Activated CD4-positive, alpha-beta T cell treated with anti-CD3 and anti-CD28 coated beads for 36 hours (primary cell): ENCODE measurements at regions not wholly inside any gene's neighbourhood (a gene's known extent, or its start where the extent isn't known, plus 50 kb on each side); places are given as distances from the start of the nearest gene placed in this dataset.

ENCODE experiments used
- ATAC-seq: fragments of 200-7000 bp; cut with Tn5 transposase; one replicate; pipeline ENCODE4 v1.10.0; 2021; ENCODE audit warnings: mild to moderate bottlenecking, moderate library complexity
- CTCF ChIA-PET: fragments of 350-600 bp; sonication (Branson Sonifier 250); formaldehyde crosslinking; loops from one replicate; lab custom pipeline; 2021; ENCODE audit warnings: antibody characterized with exemption; lab: Charles Lee
- POLR2A ChIA-PET: fragments of 350-600 bp; sonication (Branson Sonifier 250); formaldehyde crosslinking; loops from one replicate; lab custom pipeline; 2021; ENCODE audit warnings: antibody characterized with exemption, inconsistent platforms; lab: Charles Lee
- DNase-seq: peaks from one replicate; pipeline ENCODE4 v3.0.0-alpha.2; 2020
- H3K27ac Mint-ChIP-seq: one replicate; pipeline ENCODE4 v1.8.0; 2021; ENCODE audit warnings: mixed read lengths
- H3K27me3 Mint-ChIP-seq: one replicate; pipeline ENCODE4 v1.8.0; 2021; ENCODE audit warnings: mixed read lengths
- H3K36me3 Mint-ChIP-seq: one replicate; pipeline ENCODE4 v1.8.0; 2021; ENCODE audit warnings: low read depth, mixed read lengths
- H3K4me1 Mint-ChIP-seq: one replicate; pipeline ENCODE4 v1.8.0; 2021; ENCODE audit warnings: mixed read lengths
- H3K4me3 Mint-ChIP-seq: one replicate; pipeline ENCODE4 v1.8.0; 2021; ENCODE audit warnings: mild to moderate bottlenecking, moderate library complexity, mixed read lengths
- H3K9me3 Mint-ChIP-seq: one replicate; pipeline ENCODE4 v1.8.0; 2021; ENCODE audit warnings: low read depth, mixed read lengths
- intact Hi-C, 2 experiments: fragments of 100-400 bp; cut with DNase I in 1 of 2; cut with micrococcal nuclease in 1 of 2; formaldehyde crosslinking; loops; one replicate each; pipeline versions ENCODE4 v1.14.2 to v1.15.1; 2022 to 2024; cut with DNase I, micrococcal nuclease

GRCh38 chrX:39875834-39876628 is 221.7 kb downstream of the BCOR start:
- Mint-ChIP-seq H3K27me3 (peaks cover under 1% of the 10 kb centered on the region), H3K27ac (no peak overlapping the region), H3K4me1 (peaks cover 40% of the 10 kb centered on the region), H3K9me3 (peaks cover 4% of the 10 kb centered on the region), H3K36me3 (no peaks in the 10 kb centered on the region), H3K4me3 (no peak overlapping the region)
- DNase-seq (no peak), ATAC-seq (no peak)
- intact Hi-C loops, result loop anchor here in 1 of 2 experiments (10.0 kb wide), 1 partner anchor 451 kb away; no protein-coding TSS in a partner anchor
- ChIA-PET CTCF (no interaction called here), POLR2A (no interaction called here)

- intact Hi-C loops, result loop anchor here in 1 of 2 experiments (10.0 kb wide), 1 partner anchor 453 kb away; no protein-coding TSS in a partner anchor
- Mint-ChIP-seq H3K4me1 (peaks cover 27% of the 10 kb centered on the region), H3K27me3 (peaks cover 2% of the 10 kb centered on the region), H3K27ac (no peak overlapping the region), H3K36me3 (peaks cover 2% of the 10 kb centered on the region), H3K9me3 (peaks cover 9% of the 10 kb centered on the region), H3K4me3 (no peak overlapping the region)
- CTCF ChIA-PET, result no interaction called here
- no peak for ATAC-seq
- POLR2A ChIA-PET, result no interaction called here
- DNase-seq, result no peak
Measured at GRCh38 chrX:39877905-39878304, 219.9 kb downstream of the BCOR start.

- intact Hi-C loops, result loop anchor here (1.0 kb wide), 6 partner anchors 9 to 269 kb away; no protein-coding TSS in a partner anchor
- H3K4me3 Mint-ChIP-seq, result no peak overlapping the region
- ATAC-seq, result peak; percentile 96
Measured at GRCh38 chrX:39883666-39884065, 214.1 kb downstream of the BCOR start.

GRCh38 chrX:39886282-39886681 is 211.5 kb downstream of the BCOR start:
- Mint-ChIP-seq H3K9me3 (peaks cover 12% of the 10 kb centered on the region), H3K27me3 (no peaks in the 10 kb centered on the region), H3K36me3 (peaks cover 4% of the 10 kb centered on the region), H3K4me1 (peaks cover 26% of the 10 kb centered on the region), H3K4me3 (no peak overlapping the region), H3K27ac (no peak overlapping the region)
- ChIA-PET CTCF (no interaction called here), POLR2A (interaction anchor here (2.0 kb wide), 1 partner anchor 27 kb away, joined by 5 read pairs; no protein-coding TSS in a partner anchor)
- intact Hi-C loops, result no loop called here
- ATAC-seq (no peak), DNase-seq (no peak)

More at GRCh38 chrX:39883666-39884065, 214.1 kb downstream of the BCOR start:
- Mint-ChIP-seq H3K4me1 (peaks cover 19% of the 10 kb centered on the region), H3K9me3 (peaks cover 12% of the 10 kb centered on the region), H3K27ac (peak overlapping the region; percentile 78), H3K36me3 (peaks cover 5% of the 10 kb centered on the region), H3K27me3 (peaks cover 2% of the 10 kb centered on the region)
- CTCF ChIA-PET, result interaction anchor here (0.6 to 0.7 kb wide), 2 partner anchors 17 to 151 kb away, joined by 3 read pairs; no protein-coding TSS in a partner anchor
- POLR2A ChIA-PET, result interaction anchor here (0.6 to 1.3 kb wide), 5 partner anchors 10 to 222 kb away, joined by 3 to 7 read pairs (median 4); no protein-coding TSS in a partner anchor
- DNase-seq, result peak; percentile 72

GRCh38 chrX:39888730-39889129 is 209.0 kb downstream of the BCOR start:
- CTCF ChIA-PET, result interaction anchor here (1.0 kb wide), 1 partner anchor 154 kb away, joined by 3 read pairs; no protein-coding TSS in a partner anchor

GRCh38 chrX:39889704-39890103 is 208.1 kb downstream of the BCOR start:
- CTCF ChIA-PET, result interaction anchor here (0.6 kb wide), 1 partner anchor 34 kb away, joined by 3 read pairs; no protein-coding TSS in a partner anchor
- POLR2A ChIA-PET, result no interaction called here
- no peak for DNase-seq
- Mint-ChIP-seq H3K4me1 (peaks cover 19% of the 10 kb centered on the region), H3K9me3 (no peaks in the 10 kb centered on the region), H3K4me3 (no peak overlapping the region), H3K36me3 (no peaks in the 10 kb centered on the region), H3K27me3 (no peaks in the 10 kb centered on the region), H3K27ac (no peak overlapping the region)
- intact Hi-C loops, result no loop called here
- ATAC-seq, result no peak

More at GRCh38 chrX:39888730-39889129, 209.0 kb downstream of the BCOR start:
- Mint-ChIP-seq H3K4me3 (no peak overlapping the region), H3K27ac (no peak overlapping the region), H3K9me3 (peaks cover 3% of the 10 kb centered on the region), H3K27me3 (no peaks in the 10 kb centered on the region), H3K4me1 (peaks cover 27% of the 10 kb centered on the region), H3K36me3 (no peaks in the 10 kb centered on the region)
- DNase-seq (no peak), ATAC-seq (peak; percentile 42)
- intact Hi-C loops, result no loop called here
- POLR2A ChIA-PET, result interaction anchor here (0.6 kb wide), 1 partner anchor 35 kb away, joined by 4 read pairs; no protein-coding TSS in a partner anchor

- intact Hi-C loops, result no loop called here
- DNase-seq (no peak), ATAC-seq (no peak)
- POLR2A ChIA-PET, result no interaction called here
- no peaks in the 10 kb centered on the region for H3K36me3 Mint-ChIP-seq
- CTCF ChIA-PET, result no interaction called here
- H3K4me1 Mint-ChIP-seq, result peaks cover 18% of the 10 kb centered on the region
- no peak overlapping the region for H3K4me3 Mint-ChIP-seq
- no peaks in the 10 kb centered on the region for H3K9me3 Mint-ChIP-seq
- no peaks in the 10 kb centered on the region for H3K27me3 Mint-ChIP-seq
- H3K27ac Mint-ChIP-seq, result no peak overlapping the region
Measured at GRCh38 chrX:39890807-39891206, 207.0 kb downstream of the BCOR start.

- CTCF ChIA-PET, result no interaction called here
- POLR2A ChIA-PET, result no interaction called here
- Mint-ChIP-seq H3K4me1 (peaks cover 18% of the 10 kb centered on the region), H3K4me3 (no peak overlapping the region), H3K36me3 (no peaks in the 10 kb centered on the region), H3K27ac (no peak overlapping the region), H3K9me3 (no peaks in the 10 kb centered on the region), H3K27me3 (no peaks in the 10 kb centered on the region)
- DNase-seq (no peak), ATAC-seq (peak; percentile 61)
- intact Hi-C loops, result no loop called here
Measured at GRCh38 chrX:39891781-39892180, 206.0 kb downstream of the BCOR start.

- no peak overlapping the region for H3K4me3 Mint-ChIP-seq
- H3K36me3 Mint-ChIP-seq, result no peaks in the 10 kb centered on the region
- H3K27ac Mint-ChIP-seq, result no peak overlapping the region
- ChIA-PET CTCF (interaction anchor here (0.6 to 0.7 kb wide), 2 partner anchors 256 to 522 kb away, joined by 3 read pairs; no protein-coding TSS in a partner anchor), POLR2A (no interaction called here)
- intact Hi-C loops, result no loop called here
- ATAC-seq (no peak), DNase-seq (no peak)
- peaks cover 13% of the 10 kb centered on the region for H3K4me1 Mint-ChIP-seq
- no peaks in the 10 kb centered on the region for H3K9me3 Mint-ChIP-seq
- H3K27me3 Mint-ChIP-seq, result no peaks in the 10 kb centered on the region
Measured at GRCh38 chrX:39893417-39894338, 204.1 kb downstream of the BCOR start.

- intact Hi-C loops, result no loop called here
- Mint-ChIP-seq H3K9me3 (no peaks in the 10 kb centered on the region), H3K4me3 (no peak overlapping the region), H3K36me3 (no peaks in the 10 kb centered on the region), H3K27me3 (no peaks in the 10 kb centered on the region), H3K27ac (no peak overlapping the region), H3K4me1 (peaks cover 9% of the 10 kb centered on the region)
- ChIA-PET POLR2A (no interaction called here), CTCF (no interaction called here)
- no peak for DNase-seq
- no peak for ATAC-seq
Measured at GRCh38 chrX:39894683-39895082, 203.1 kb downstream of the BCOR start.
